Small intestine (tissue), 7 donors: ENCODE measurements at regions not wholly inside any gene's neighbourhood (a gene's known extent, or its start where the extent isn't known, plus 50 kb on each side); places are given as distances from the start of the nearest gene placed in this dataset.
"Not testable (repeated sequence)": the region's sequence is repeated elsewhere in the genome, so short reads cannot be mapped to it uniquely, and the experiment has no call there.

Source experiments
- DNase-seq, 2 donors: peaks; one replicate each; pipeline versions ENCODE4 v3.0.0 to v3.0.0-alpha.2; 2013
- FAIRE-seq: peaks from 2 replicates; lab custom pipeline; 2012; peaks lifted over from hg19 to GRCh38; lab: Jason Lieb, UNC
- H3K27ac ChIP-seq, 3 donors: one replicate each; pipeline ENCODE4 v1.5.1; 2013; ENCODE audit warnings: low read length in 2 of 3, mild to moderate bottlenecking in 2 of 3, control low read depth in 1 of 3, inconsistent platforms in 1 of 3, low read depth in 1 of 3, moderate library complexity in 1 of 3
- H3K27me3 ChIP-seq, 3 donors: one replicate each; pipeline ENCODE4 v1.6.1; 2013; ENCODE audit warnings: low read length in 3 of 3, inconsistent platforms in 1 of 3; ENCODE audit not compliant: control insufficient read depth in 3 of 3, insufficient read depth in 3 of 3
- H3K36me3 ChIP-seq, 3 donors: one replicate each; pipeline ENCODE4 v1.6.1; 2013; ENCODE audit warnings: low read length in 3 of 3, inconsistent platforms in 1 of 3, low read depth in 1 of 3, mild to moderate bottlenecking in 1 of 3, moderate library complexity in 1 of 3; ENCODE audit not compliant: control insufficient read depth in 3 of 3, insufficient read depth in 2 of 3
- H3K4me1 ChIP-seq, 3 donors: one replicate each; pipeline ENCODE4 v1.6.1; 2013; ENCODE audit warnings: low read length in 2 of 3, inconsistent platforms in 1 of 3, low read depth in 1 of 3, mild to moderate bottlenecking in 1 of 3, moderate library complexity in 1 of 3; ENCODE audit not compliant: control insufficient read depth in 3 of 3, insufficient read depth in 2 of 3
- H3K4me3 ChIP-seq, 3 donors: one replicate each; pipeline ENCODE4 v1.5.1; 2013; ENCODE audit warnings: low read length in 3 of 3, control low read depth in 1 of 3, inconsistent platforms in 1 of 3, low read depth in 1 of 3, mild to moderate bottlenecking in 1 of 3, moderate library complexity in 1 of 3
- H3K9me3 ChIP-seq, 2 donors: one replicate each; pipeline ENCODE4 v1.6.1; 2013; ENCODE audit warnings: low read depth in 1 of 2, low read length in 1 of 2; ENCODE audit not compliant: control insufficient read depth in 2 of 2, insufficient read depth in 1 of 2
- WGBS, 3 donors: extraction: QIAGEN DNeasy Blood & Tissue Kit; methylation state at CpG; one replicate each; pipeline ENCODE4 v1.1.7; 2013; 5-methylcytosine and 5-hydroxymethylcytosine counted together
- donor health status: healthy with polysubstance abuse.
- donor health status: control.
- donor health status: control.
- donor health status: Bipolar disorder and iron deficiency.
- donor health status: healthy.

DNA sequence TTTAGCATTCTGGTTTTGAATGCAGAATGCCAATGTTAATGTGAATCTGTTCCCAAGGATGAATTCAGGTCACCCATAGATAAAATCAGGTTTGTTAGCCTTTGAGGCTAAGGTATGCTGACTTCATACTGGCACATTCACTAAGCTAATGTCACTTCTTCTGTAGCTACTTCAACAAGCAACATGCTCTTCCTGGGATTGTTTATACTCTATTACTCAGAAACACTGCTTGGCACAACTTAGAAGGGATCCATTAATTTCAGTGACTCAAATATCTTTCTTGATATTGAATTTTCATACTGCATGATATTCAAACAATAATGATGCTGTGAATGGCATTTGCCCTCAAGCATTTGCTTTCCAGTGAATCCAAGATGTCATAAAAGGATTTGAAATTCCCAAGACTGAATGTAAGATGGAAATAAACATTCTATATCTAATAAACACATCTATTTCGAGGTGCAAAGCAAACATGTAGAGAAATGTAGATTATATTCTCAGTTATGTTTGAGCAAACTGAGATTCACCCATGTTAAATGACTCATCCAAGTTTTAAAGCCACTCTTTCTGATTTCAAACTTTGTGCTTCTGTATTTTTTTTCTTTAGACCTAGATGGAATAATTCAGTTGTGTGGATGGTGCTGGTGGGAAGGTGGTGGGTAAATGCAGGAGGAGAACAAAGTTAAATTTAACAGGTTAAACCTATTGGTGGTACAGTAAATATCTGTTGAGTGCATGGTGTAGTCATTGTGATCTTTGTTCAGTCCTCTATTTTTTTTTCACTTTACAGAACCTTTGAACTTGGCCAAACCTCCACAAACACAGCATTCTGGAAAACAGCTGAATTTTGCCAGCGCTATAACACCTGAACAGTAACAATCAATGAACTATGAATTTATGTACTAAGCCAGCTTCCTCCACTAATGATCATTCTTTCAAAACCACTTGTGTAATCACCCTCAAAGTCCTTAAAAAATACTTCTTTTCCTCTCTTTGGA, 162.1 kb upstream of the XIRP2 start:
- H3K9me3 ChIP-seq: peaks cover 0 to 12% of the 10 kb centered on the region in 2 donors
- no peak for DNase-seq
- no peaks in the 10 kb centered on the region for H3K4me1 ChIP-seq
- no peaks in the 10 kb centered on the region for H3K27me3 ChIP-seq
- H3K27ac ChIP-seq: no peak overlapping the region
- WGBS, 3 donors: 42 to 58% (median 51%) methylated on average over 2 of the region's 2 CpGs
- H3K36me3 ChIP-seq: no peaks in the 10 kb centered on the region
- FAIRE-seq: no peak
- no peak overlapping the region for H3K4me3 ChIP-seq

DNA sequence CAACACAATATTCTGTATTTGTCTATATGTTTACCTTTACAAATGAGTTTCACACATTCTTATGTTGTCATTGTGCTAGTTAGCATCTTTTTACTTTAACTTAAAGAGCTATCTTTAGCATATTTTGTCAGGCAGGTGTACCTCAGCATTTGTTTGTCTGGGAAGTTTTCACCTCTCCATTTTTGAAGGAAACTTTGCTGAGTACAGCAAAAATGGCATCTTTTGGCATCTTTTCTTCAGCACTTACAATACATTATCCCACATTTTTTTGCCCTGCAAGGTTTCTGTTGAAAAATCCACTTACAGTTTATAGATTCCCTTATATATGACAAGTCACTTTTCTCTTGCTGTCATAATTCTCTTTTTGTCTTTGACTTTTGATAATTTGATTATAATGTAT, 171.3 kb upstream of the XIRP2 start:
- Histone ChIP-seq H3K4me1 (no peaks in the 10 kb centered on the region), H3K4me3 (no peak overlapping the region), H3K9me3 (peaks cover 0 to 11% of the 10 kb centered on the region in 2 donors), H3K27ac (no peak overlapping the region), H3K36me3 (no peaks in the 10 kb centered on the region), H3K27me3 (no peaks in the 10 kb centered on the region)
- FAIRE-seq (no peak), DNase-seq (no peak)

- H3K36me3 ChIP-seq: no peaks in the 10 kb centered on the region
- 71 to 84% (median 81%) methylated on average over 2 of the region's 2 CpGs for WGBS, 3 donors
Observed at GRCh38 chr2:166700079-166700478, 188.2 kb upstream of the XIRP2 start.

GRCh38 chr2:166695154-166695553, 193.1 kb upstream of the XIRP2 start:
- 71 to 81% (median 79%) methylated on average over 1 of the region's 1 CpG for WGBS, 3 donors
- Histone ChIP-seq H3K9me3 (no peaks in the 10 kb centered on the region), H3K27ac (no peak overlapping the region), H3K36me3 (no peaks in the 10 kb centered on the region), H3K27me3 (no peaks in the 10 kb centered on the region), H3K4me1 (no peaks in the 10 kb centered on the region), H3K4me3 (no peak overlapping the region)
- FAIRE-seq (peak; percentile 84), DNase-seq (no peak)

More at GRCh38 chr2:166700079-166700478, 188.2 kb upstream of the XIRP2 start:
- no peaks in the 10 kb centered on the region for H3K4me1 ChIP-seq
- H3K27ac ChIP-seq: no peak overlapping the region
- H3K4me3 ChIP-seq: no peak overlapping the region
- H3K9me3 ChIP-seq: no peaks in the 10 kb centered on the region
- no peaks in the 10 kb centered on the region for H3K27me3 ChIP-seq
- no peak for DNase-seq
- no peak for FAIRE-seq

GRCh38 chr2:166686057-166686456, 192.0 kb upstream of the SCN7A start:
- H3K4me1 ChIP-seq, H3K9me3 ChIP-seq, H3K36me3 ChIP-seq, H3K27ac ChIP-seq, DNase-seq, H3K27me3 ChIP-seq, H3K4me3 ChIP-seq, FAIRE-seq: not testable (repeated sequence)
- 65 to 69% (median 68%) methylated on average over 4 of the region's 4 CpGs for WGBS, 3 donors

DNA sequence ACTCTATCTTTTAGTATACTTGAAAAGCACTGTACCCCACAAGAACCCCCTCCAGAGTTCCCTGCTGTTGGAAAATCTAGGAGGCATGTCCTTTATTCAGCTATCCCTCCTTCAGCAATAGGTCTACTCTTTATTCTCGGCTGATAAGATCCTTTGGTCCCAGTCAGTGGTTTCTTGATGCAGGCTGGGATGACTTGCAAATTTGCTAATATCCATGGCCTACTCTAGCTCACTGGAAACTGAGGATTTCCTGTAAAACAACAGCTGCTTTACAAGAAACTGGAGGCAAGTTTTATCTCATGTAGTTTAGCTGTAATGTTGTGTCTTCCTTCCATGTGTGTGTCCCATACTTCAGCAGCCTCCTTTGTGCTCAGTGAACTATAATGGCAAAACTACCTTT, 183.9 kb upstream of the SCN7A start:
- Histone ChIP-seq H3K9me3 (no peaks in the 10 kb centered on the region), H3K27me3 (no peaks in the 10 kb centered on the region), H3K36me3 (no peaks in the 10 kb centered on the region), H3K4me3 (no peak overlapping the region), H3K27ac (no peak overlapping the region), H3K4me1 (no peaks in the 10 kb centered on the region)
- FAIRE-seq: no peak
- DNase-seq: no peak
- 61 to 81% (median 65%) methylated on average over 1 of the region's 1 CpG for WGBS, 3 donors

- no peaks in the 10 kb centered on the region for H3K4me1 ChIP-seq
- FAIRE-seq: no peak
- H3K36me3 ChIP-seq: no peaks in the 10 kb centered on the region
- no peak overlapping the region for H3K27ac ChIP-seq
- no peak overlapping the region for H3K4me3 ChIP-seq
- H3K9me3 ChIP-seq: no peaks in the 10 kb centered on the region
- no peaks in the 10 kb centered on the region for H3K27me3 ChIP-seq
- DNase-seq: no peak
Observed at GRCh38 chr2:166676716-166677115, 182.7 kb upstream of the SCN7A start.

- Histone ChIP-seq H3K27me3 (no peaks in the 10 kb centered on the region), H3K9me3 (no peaks in the 10 kb centered on the region), H3K4me3 (no peak overlapping the region), H3K27ac (no peak overlapping the region), H3K36me3 (no peaks in the 10 kb centered on the region), H3K4me1 (no peaks in the 10 kb centered on the region)
- 52 to 72% (median 56%) methylated on average over 3 of the region's 3 CpGs for WGBS, 3 donors
- FAIRE-seq (no peak), DNase-seq (no peak)
Observed at GRCh38 chr2:166675553-166675952, 181.5 kb upstream of the SCN7A start.
